Neural progenitor cell (in vitro differentiated cells): ENCODE measurements at regions not wholly inside any gene's neighbourhood (a gene's known extent, or its start where the extent isn't known, plus 50 kb on each side); places are given as distances from the start of the nearest gene placed in this dataset.

Experiments used
- DNase-seq: peaks from one replicate; pipeline ENCODE4 v3.0.0-alpha.2; 2016; ENCODE audit warnings: low spot score
- H2AFZ ChIP-seq: fragments of 200-600 bp; sonication (generic); replicated peaks from 2 replicates; pipeline ENCODE4 v1.6.1; 2016; ENCODE audit warnings: antibody characterized with exemption
- H3F3A ChIP-seq: fragments of 200-600 bp; sonication (generic); 2 replicates; pipeline ENCODE4 v1.6.1; 2016; ENCODE audit warnings: antibody characterized with exemption, low read depth
- H3K27ac ChIP-seq: fragments of 200-600 bp; sonication (generic); 2 replicates; pipeline ENCODE4 v1.5.1; 2016; ENCODE audit warnings: mild to moderate bottlenecking
- H3K27me3 ChIP-seq: fragments of 200-600 bp; sonication (generic); 2 replicates; pipeline ENCODE4 v1.6.1; 2016; ENCODE audit warnings: mild to moderate bottlenecking, moderate library complexity
- H3K36me3 ChIP-seq: fragments of 200-600 bp; sonication (generic); 2 replicates; pipeline ENCODE4 v1.5.1; 2016
- H3K4me1 ChIP-seq: fragments of 200-600 bp; sonication (generic); 2 replicates; pipeline ENCODE4 v1.6.1; 2016; ENCODE audit warnings: mixed run types
- H3K4me2 ChIP-seq: fragments of 200-600 bp; sonication (generic); 2 replicates; pipeline ENCODE4 v1.6.1; 2016
- H3K4me3 ChIP-seq: fragments of 200-600 bp; sonication (generic); 2 replicates; pipeline ENCODE4 v1.5.1; 2016
- H3K79me2 ChIP-seq: fragments of 200-600 bp; sonication (generic); 2 replicates; pipeline ENCODE4 v1.6.1; 2016; ENCODE audit warnings: low read depth
- H3K9ac ChIP-seq: fragments of 200-600 bp; sonication (generic); 2 replicates; pipeline ENCODE4 v1.6.1; 2016
- H3K9me3 ChIP-seq: fragments of 200-600 bp; sonication (generic); 2 replicates; pipeline ENCODE4 v1.5.1; 2016; ENCODE audit warnings: low read depth
- H4K20me1 ChIP-seq: fragments of 200-600 bp; sonication (generic); 2 replicates; pipeline ENCODE4 v1.6.1; 2016; ENCODE audit warnings: low read depth
- H3K27ac Mint-ChIP-seq: 3 replicates; pipeline ENCODE4 v1.8.0; 2021; ENCODE audit warnings: mixed read lengths
- H3K27me3 Mint-ChIP-seq: 2 replicates; pipeline ENCODE4 v1.8.0; 2022; ENCODE audit warnings: low read depth, mild to moderate bottlenecking, inconsistent platforms, moderate library complexity, mixed read lengths; ENCODE audit not compliant: insufficient read depth
- H3K36me3 Mint-ChIP-seq: 3 replicates; pipeline ENCODE4 v1.8.0; 2021; ENCODE audit warnings: mixed read lengths
- H3K4me1 Mint-ChIP-seq: 3 replicates; pipeline ENCODE4 v1.8.0; 2021; ENCODE audit warnings: mixed read lengths
- H3K4me3 Mint-ChIP-seq: 3 replicates; pipeline ENCODE4 v1.8.0; 2021; ENCODE audit warnings: mild to moderate bottlenecking, moderate library complexity, mixed read lengths
- H3K9me3 Mint-ChIP-seq: 3 replicates; pipeline ENCODE4 v1.8.0; 2020; ENCODE audit warnings: mixed read lengths
- EZH2 ChIP-seq: fragments of 200-600 bp; sonication (generic); IDR thresholded peaks from 2 replicates; pipeline ENCODE4 v1.6.1; 2017; ENCODE audit warnings: antibody characterized with exemption, mild to moderate bottlenecking, moderate library complexity
- EZH2phosphoT487 ChIP-seq: fragments of 200-600 bp; sonication (generic); IDR thresholded peaks from 2 replicates; pipeline ENCODE4 v1.6.1; 2017; ENCODE audit warnings: antibody characterized with exemption
- TF ChIP-seq, protein P1 (sequence below): fragments of 200-600 bp; sonication (generic); IDR thresholded peaks from 2 replicates; pipeline ENCODE4 v1.5.1; 2017; ENCODE audit warnings: antibody characterized with exemption, mild to moderate bottlenecking

DNA sequence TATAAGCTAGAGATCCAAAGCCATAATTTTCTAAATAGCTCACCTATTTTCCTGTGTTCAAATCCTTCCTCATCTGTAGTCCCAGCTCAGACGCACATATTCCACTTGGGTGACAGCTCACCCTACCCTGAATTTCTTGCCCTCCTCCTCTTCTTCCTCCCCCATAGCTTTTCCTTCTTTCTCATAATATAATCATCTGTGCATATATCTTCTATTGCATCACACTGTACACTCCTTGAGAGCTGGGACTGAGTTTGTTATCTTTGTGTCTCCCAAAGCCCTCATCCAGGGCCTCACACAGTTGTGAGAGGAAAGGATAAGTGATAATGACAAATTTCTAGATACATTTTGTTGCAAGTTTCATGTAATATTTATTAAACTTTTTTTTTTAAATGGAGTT lies 55.9 kb upstream of the RTN4 start:
- DNase-seq, result no peak
- H3K27me3 ChIP-seq, result no peaks in the 10 kb centered on the region
- no peak overlapping the region for H3K4me3 ChIP-seq
- no peaks in the 10 kb centered on the region for H3K9me3 ChIP-seq
- no peaks in the 10 kb centered on the region for H4K20me1 ChIP-seq
- no peak for TF ChIP-seq EZH2
- no peak for TF ChIP-seq EZH2phosphoT487
- TF ChIP-seq, protein P1, sequence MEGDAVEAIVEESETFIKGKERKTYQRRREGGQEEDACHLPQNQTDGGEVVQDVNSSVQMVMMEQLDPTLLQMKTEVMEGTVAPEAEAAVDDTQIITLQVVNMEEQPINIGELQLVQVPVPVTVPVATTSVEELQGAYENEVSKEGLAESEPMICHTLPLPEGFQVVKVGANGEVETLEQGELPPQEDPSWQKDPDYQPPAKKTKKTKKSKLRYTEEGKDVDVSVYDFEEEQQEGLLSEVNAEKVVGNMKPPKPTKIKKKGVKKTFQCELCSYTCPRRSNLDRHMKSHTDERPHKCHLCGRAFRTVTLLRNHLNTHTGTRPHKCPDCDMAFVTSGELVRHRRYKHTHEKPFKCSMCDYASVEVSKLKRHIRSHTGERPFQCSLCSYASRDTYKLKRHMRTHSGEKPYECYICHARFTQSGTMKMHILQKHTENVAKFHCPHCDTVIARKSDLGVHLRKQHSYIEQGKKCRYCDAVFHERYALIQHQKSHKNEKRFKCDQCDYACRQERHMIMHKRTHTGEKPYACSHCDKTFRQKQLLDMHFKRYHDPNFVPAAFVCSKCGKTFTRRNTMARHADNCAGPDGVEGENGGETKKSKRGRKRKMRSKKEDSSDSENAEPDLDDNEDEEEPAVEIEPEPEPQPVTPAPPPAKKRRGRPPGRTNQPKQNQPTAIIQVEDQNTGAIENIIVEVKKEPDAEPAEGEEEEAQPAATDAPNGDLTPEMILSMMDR, result no peak
- H3F3A ChIP-seq, result no peaks in the 10 kb centered on the region
- peaks cover 10% of the 10 kb centered on the region for H3K4me1 Mint-ChIP-seq
- H3K36me3 Mint-ChIP-seq, result no peaks in the 10 kb centered on the region
- no peak overlapping the region for H3K27ac ChIP-seq
- no peak overlapping the region for H3K4me2 ChIP-seq
- H3K9me3 Mint-ChIP-seq, result no peaks in the 10 kb centered on the region
- no peak overlapping the region for H3K27ac Mint-ChIP-seq
- H3K79me2 ChIP-seq, result no peaks in the 10 kb centered on the region
- H3K4me3 Mint-ChIP-seq, result no peak overlapping the region
- H3K9ac ChIP-seq, result no peak overlapping the region
- H3K27me3 Mint-ChIP-seq, result no peaks in the 10 kb centered on the region
- no peaks in the 10 kb centered on the region for H3K36me3 ChIP-seq
- no peaks in the 10 kb centered on the region for H3K4me1 ChIP-seq
- H2AFZ ChIP-seq, result no peak overlapping the region

DNA sequence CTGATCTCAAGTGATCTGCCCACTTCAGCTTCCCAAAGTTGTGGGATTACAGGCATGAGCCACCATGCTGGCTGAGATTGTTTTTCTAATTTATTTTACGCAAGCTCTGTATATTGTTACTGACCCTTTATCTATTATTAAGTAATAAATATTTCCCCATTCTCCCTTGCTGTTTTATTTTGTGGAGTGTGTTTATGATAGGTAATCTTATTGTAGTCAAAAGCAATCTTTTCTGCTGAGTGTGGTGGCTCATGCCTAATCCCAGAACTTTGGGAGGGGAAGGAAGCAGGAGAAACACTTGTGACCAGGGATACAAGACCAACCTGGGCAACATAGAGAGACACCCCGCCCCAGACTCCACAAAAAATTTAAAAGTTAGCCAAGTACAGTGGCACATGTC lies 55.2 kb upstream of the RTN4 start:
- no peaks in the 10 kb centered on the region for H3K27me3 Mint-ChIP-seq
- peaks cover 9% of the 10 kb centered on the region for H3K4me1 Mint-ChIP-seq
- Histone ChIP-seq H3F3A (no peaks in the 10 kb centered on the region), H3K4me1 (no peaks in the 10 kb centered on the region), H3K4me3 (no peak overlapping the region), H3K27ac (no peak overlapping the region), H3K9me3 (no peaks in the 10 kb centered on the region), H3K4me2 (no peak overlapping the region), H3K27me3 (no peaks in the 10 kb centered on the region), H2AFZ (no peak overlapping the region), H3K9ac (no peak overlapping the region), H3K79me2 (no peaks in the 10 kb centered on the region), H4K20me1 (no peaks in the 10 kb centered on the region), H3K36me3 (no peaks in the 10 kb centered on the region)
- DNase-seq, result no peak
- no peak overlapping the region for H3K4me3 Mint-ChIP-seq
- no peaks in the 10 kb centered on the region for H3K9me3 Mint-ChIP-seq
- H3K27ac Mint-ChIP-seq, result no peak overlapping the region
- TF ChIP-seq, protein P1, result no peak
- TF ChIP-seq EZH2phosphoT487 (no peak), EZH2 (no peak)
- H3K36me3 Mint-ChIP-seq, result no peaks in the 10 kb centered on the region

DNA sequence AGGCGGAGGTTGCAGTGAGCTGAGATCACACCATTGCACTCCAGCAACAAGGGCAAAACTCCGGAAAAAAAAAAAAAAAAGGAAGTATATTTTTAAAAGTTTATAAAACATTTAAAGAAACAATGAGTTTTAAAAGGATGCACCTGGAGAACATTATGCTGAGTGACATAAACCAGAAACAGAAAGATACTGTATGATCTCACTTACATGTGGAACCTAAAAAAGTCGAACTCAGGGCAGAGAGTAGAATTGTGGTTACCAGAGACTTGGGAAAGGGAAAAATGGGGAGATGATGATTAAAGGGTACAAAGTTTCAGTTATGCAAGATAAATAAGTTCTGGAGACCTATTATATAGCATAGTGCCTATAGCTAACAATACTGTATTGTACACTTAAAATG lies 52.8 kb upstream of the RTN4 start:
- Mint-ChIP-seq H3K27ac (no peak overlapping the region), H3K4me3 (no peak overlapping the region), H3K9me3 (no peaks in the 10 kb centered on the region), H3K4me1 (no peaks in the 10 kb centered on the region), H3K27me3 (no peaks in the 10 kb centered on the region), H3K36me3 (no peaks in the 10 kb centered on the region)
- no peaks in the 10 kb centered on the region for H3K4me1 ChIP-seq
- H3K79me2 ChIP-seq, result no peaks in the 10 kb centered on the region
- H3K4me3 ChIP-seq, result no peak overlapping the region
- no peaks in the 10 kb centered on the region for H3K36me3 ChIP-seq
- no peak for DNase-seq
- H2AFZ ChIP-seq, result no peak overlapping the region
- no peak overlapping the region for H3K4me2 ChIP-seq
- H3K27ac ChIP-seq, result no peak overlapping the region
- H3K27me3 ChIP-seq, result no peaks in the 10 kb centered on the region
- no peaks in the 10 kb centered on the region for H3F3A ChIP-seq
- no peaks in the 10 kb centered on the region for H3K9me3 ChIP-seq
- no peak overlapping the region for H3K9ac ChIP-seq
- H4K20me1 ChIP-seq, result no peaks in the 10 kb centered on the region
- TF ChIP-seq EZH2phosphoT487, result no peak
- TF ChIP-seq, protein P1, result no peak
- no peak for TF ChIP-seq EZH2
